OCI-LY3 (cell line): ENCODE measurements at regions not wholly inside any gene's neighbourhood (a gene's known extent, or its start where the extent isn't known, plus 50 kb on each side); places are given as distances from the start of the nearest gene placed in this dataset.

Source experiments
- H2AFZ ChIP-seq: fragments of 200-600, 300-600 bp; shearing (Covaris generic); 2 replicates; pipeline ENCODE4 v1.6.0; 2014; ENCODE audit warnings: antibody characterized with exemption, low read depth, low read length
- H3K27ac ChIP-seq: fragments of 200-600, 300-600 bp; sonication (generic); 2 replicates; pipeline ENCODE4 v1.5.1; 2014; ENCODE audit warnings: mild to moderate bottlenecking, low read length, moderate library complexity, mixed read lengths
- H3K27me3 ChIP-seq: fragments of 200-600, 300-600 bp; sonication (generic); 2 replicates; pipeline ENCODE4 v1.6.1; 2014; ENCODE audit warnings: low read depth, low read length, mixed read lengths
- H3K36me3 ChIP-seq: fragments of 200-600, 300-600 bp; sonication (generic); replicated peaks from 2 replicates; pipeline ENCODE3; 2014; ENCODE audit warnings: low read depth, low read length, mixed read lengths
- H3K4me1 ChIP-seq: fragments of 300-600, 200-600 bp; sonication (generic); 2 replicates; pipeline ENCODE4 v1.6.1; 2014; ENCODE audit warnings: low read length, mixed read lengths
- H3K4me2 ChIP-seq: fragments of 200-600, 300-600 bp; sonication (generic); 2 replicates; pipeline ENCODE4 v1.6.1; 2014; ENCODE audit warnings: low read length, mixed read lengths
- H3K4me3 ChIP-seq: fragments of 300-600, 200-600 bp; sonication (generic); 2 replicates; pipeline ENCODE4 v1.5.1; 2014; ENCODE audit warnings: antibody characterized with exemption, mild to moderate bottlenecking, low read length, moderate library complexity
- H3K79me2 ChIP-seq: fragments of 300-600, 200-600 bp; shearing (Covaris generic); 2 replicates; pipeline ENCODE4 v1.6.1; 2014; ENCODE audit warnings: mild to moderate bottlenecking, low read length, mixed read lengths
- H3K9ac ChIP-seq: fragments of 300-600, 200-600 bp; shearing (Covaris generic); 2 replicates; pipeline ENCODE4 v1.6.0; 2014; ENCODE audit warnings: mild to moderate bottlenecking, low read length, moderate library complexity
- H3K9me3 ChIP-seq: fragments of 200-600, 300-600 bp; shearing (Covaris generic); 2 replicates; pipeline ENCODE4 v1.6.1; 2014; ENCODE audit warnings: low read length, mixed read lengths; ENCODE audit not compliant: insufficient read depth
- H4K20me1 ChIP-seq: fragments of 200-600, 300-600 bp; sonication (generic); 2 replicates; pipeline ENCODE4 v1.6.1; 2016; ENCODE audit warnings: low read length, mixed read lengths; ENCODE audit not compliant: insufficient read depth
- EZH2phosphoT487 ChIP-seq: fragments of 200-600 bp; shearing (Covaris generic); IDR thresholded peaks from 2 replicates; pipeline ENCODE4 v1.6.1; 2018; ENCODE audit warnings: antibody characterized with exemption, mixed run types, low read depth
- TF ChIP-seq, protein P1 (sequence below): fragments of 200-600, 300-600 bp; sonication (generic); IDR thresholded peaks from 2 replicates; pipeline ENCODE4 v1.5.1; 2014; ENCODE audit warnings: antibody characterized with exemption, low read length, low read depth

DNA sequence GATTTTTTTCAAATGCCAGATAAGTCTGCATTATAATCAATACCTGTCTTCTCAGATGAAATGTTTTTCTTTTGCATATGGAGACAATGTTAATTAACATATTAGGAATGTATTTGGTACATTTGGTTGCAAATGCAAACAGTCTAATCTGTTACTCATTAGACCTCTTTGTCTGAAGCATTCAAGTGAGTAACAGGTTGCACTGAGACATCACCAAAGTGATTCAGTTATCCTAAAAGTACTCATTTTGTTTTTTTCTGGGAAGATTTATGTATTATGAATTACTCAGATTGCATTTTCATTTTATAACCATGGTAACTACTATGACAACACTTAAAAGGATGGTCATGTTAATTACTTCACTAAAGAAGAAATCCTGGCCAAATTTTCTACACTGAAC, 513.6 kb downstream of the HTR7 start:
- Histone ChIP-seq H3K79me2 (no peaks in the 10 kb centered on the region), H4K20me1 (no peaks in the 10 kb centered on the region), H2AFZ (no peak overlapping the region), H3K9ac (no peak overlapping the region), H3K27ac (no peak overlapping the region), H3K27me3 (no peaks in the 10 kb centered on the region), H3K4me2 (no peak overlapping the region), H3K36me3 (no peaks in the 10 kb centered on the region), H3K9me3 (no peaks in the 10 kb centered on the region), H3K4me3 (no peak overlapping the region), H3K4me1 (no peaks in the 10 kb centered on the region)
- TF ChIP-seq EZH2phosphoT487: no peak
- TF ChIP-seq, protein P1, sequence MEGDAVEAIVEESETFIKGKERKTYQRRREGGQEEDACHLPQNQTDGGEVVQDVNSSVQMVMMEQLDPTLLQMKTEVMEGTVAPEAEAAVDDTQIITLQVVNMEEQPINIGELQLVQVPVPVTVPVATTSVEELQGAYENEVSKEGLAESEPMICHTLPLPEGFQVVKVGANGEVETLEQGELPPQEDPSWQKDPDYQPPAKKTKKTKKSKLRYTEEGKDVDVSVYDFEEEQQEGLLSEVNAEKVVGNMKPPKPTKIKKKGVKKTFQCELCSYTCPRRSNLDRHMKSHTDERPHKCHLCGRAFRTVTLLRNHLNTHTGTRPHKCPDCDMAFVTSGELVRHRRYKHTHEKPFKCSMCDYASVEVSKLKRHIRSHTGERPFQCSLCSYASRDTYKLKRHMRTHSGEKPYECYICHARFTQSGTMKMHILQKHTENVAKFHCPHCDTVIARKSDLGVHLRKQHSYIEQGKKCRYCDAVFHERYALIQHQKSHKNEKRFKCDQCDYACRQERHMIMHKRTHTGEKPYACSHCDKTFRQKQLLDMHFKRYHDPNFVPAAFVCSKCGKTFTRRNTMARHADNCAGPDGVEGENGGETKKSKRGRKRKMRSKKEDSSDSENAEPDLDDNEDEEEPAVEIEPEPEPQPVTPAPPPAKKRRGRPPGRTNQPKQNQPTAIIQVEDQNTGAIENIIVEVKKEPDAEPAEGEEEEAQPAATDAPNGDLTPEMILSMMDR: no peak

DNA sequence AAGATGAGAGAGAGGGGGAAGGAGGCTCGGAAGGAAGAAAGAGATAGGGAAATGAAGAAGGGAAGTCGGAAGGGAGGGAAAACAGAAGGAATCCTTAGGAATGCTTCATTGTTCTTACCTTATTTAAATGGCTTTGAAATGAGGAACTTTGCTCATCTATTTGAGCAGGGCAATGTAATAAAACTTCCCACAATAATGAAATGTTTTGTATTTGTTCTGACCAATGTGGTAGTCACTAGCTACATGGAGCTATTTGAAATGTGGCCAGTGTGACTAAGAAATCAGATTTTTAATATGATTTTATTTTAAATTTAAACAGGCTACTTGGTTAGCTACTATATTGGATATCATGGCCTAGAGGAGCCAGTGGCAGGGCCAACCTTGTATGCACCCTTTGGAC, 510.6 kb downstream of the HTR7 start:
- no peak for TF ChIP-seq EZH2phosphoT487
- TF ChIP-seq, protein P1: no peak
- Histone ChIP-seq H3K4me3 (no peak overlapping the region), H4K20me1 (no peaks in the 10 kb centered on the region), H3K4me2 (no peak overlapping the region), H3K36me3 (no peaks in the 10 kb centered on the region), H3K27ac (no peak overlapping the region), H3K9me3 (no peaks in the 10 kb centered on the region), H2AFZ (no peak overlapping the region), H3K4me1 (no peaks in the 10 kb centered on the region), H3K79me2 (no peaks in the 10 kb centered on the region), H3K27me3 (no peaks in the 10 kb centered on the region), H3K9ac (no peak overlapping the region)

DNA sequence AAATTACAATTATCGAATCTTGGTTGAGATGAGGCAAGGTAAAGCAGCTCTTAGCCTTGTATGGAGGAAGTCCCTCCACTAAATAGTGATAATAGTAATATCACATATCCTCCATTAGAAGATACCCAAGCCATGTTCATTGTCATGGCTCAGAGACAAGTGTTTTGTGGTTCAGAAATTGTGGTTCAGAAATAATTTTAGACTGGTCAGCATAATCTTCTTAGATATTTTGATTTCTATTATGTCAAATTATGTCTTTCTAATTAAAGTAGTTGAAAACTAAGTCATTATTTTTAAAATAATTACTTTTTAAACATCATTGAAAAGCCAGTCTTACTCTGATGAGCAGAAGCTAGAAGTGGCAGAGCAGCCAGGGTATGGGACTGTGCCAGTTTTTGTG, 507.7 kb downstream of the HTR7 start:
- H3K4me3 ChIP-seq: no peak overlapping the region
- TF ChIP-seq, protein P1: no peak
- TF ChIP-seq EZH2phosphoT487: no peak

DNA sequence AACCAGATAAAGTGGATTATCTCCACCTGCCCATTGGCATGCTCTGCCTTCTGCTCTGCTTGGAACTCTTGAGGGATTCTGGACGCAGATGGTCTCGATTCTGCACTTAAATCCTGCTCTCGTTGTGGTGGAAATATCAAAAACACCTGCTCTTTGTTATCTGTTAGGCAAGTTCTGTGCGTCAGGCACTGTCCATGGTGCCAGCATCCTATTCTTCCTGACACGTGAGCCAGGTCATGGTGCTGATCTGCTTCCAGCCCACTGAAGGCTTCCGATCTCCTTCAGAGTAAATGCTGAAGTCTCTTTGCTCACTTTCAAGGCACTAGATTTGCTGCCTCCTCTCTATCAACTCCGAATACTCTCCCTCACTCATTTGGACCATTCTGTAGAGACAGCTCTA, 505.6 kb downstream of the HTR7 start:
- Histone ChIP-seq H3K4me2 (no peak overlapping the region), H3K27ac (no peak overlapping the region), H3K27me3 (no peaks in the 10 kb centered on the region), H3K4me3 (no peak overlapping the region), H4K20me1 (no peaks in the 10 kb centered on the region), H2AFZ (no peak overlapping the region), H3K36me3 (no peaks in the 10 kb centered on the region), H3K9me3 (no peaks in the 10 kb centered on the region), H3K79me2 (no peaks in the 10 kb centered on the region), H3K9ac (no peak overlapping the region), H3K4me1 (no peaks in the 10 kb centered on the region)
- TF ChIP-seq, protein P1: no peak
- TF ChIP-seq EZH2phosphoT487: no peak

More for the DNA sequence above, 507.7 kb downstream of the HTR7 start:
- no peaks in the 10 kb centered on the region for H3K27me3 ChIP-seq
- H2AFZ ChIP-seq: no peak overlapping the region
- H3K36me3 ChIP-seq: no peaks in the 10 kb centered on the region
- H3K4me2 ChIP-seq: no peak overlapping the region
- no peak overlapping the region for H3K27ac ChIP-seq
- no peaks in the 10 kb centered on the region for H3K4me1 ChIP-seq
- H3K9ac ChIP-seq: no peak overlapping the region
- H3K9me3 ChIP-seq: no peaks in the 10 kb centered on the region
- H3K79me2 ChIP-seq: no peaks in the 10 kb centered on the region
- H4K20me1 ChIP-seq: no peaks in the 10 kb centered on the region
